Fibroblast of skin of back (primary cell): ENCODE measurements at regions not wholly inside any gene's neighbourhood (a gene's known extent, or its start where the extent isn't known, plus 50 kb on each side); places are given as distances from the start of the nearest gene placed in this dataset.
"Not testable (repeated sequence)": the region's sequence is repeated elsewhere in the genome, so short reads cannot be mapped to it uniquely, and the experiment has no call there.

Source experiments
- DNase-seq: peaks from one replicate; pipeline ENCODE4 v3.0.0-alpha.2; 2013

DNA sequence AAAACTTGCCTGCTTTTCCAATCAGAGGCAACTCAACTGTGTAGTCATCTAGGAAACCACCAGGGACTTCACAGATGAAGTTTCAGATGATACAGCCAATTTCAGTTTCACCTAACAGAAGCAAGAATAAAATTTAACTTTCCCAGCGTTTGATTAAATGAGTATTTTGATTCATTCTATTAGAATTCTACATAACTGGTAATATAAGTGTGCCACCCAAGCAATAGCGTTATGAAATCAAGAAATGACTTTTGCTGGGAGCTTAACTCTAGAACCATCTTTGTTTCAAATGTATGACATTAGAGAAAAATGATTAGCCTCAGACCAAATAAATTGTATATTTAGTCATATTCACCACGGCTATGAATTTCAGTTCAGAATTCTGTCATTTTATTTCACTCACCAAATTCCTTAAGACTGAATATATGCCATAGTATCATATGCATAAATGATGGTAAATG, 239.3 kb downstream of the NRIP1 start:
- DNase-seq: no peak

- DNase-seq: no peak
Measured at GRCh38 chr21:14824126-14824525, 240.7 kb downstream of the NRIP1 start.

GRCh38 chr21:14817311-14817710, 247.5 kb downstream of the NRIP1 start:
- DNase-seq: no peak

DNA sequence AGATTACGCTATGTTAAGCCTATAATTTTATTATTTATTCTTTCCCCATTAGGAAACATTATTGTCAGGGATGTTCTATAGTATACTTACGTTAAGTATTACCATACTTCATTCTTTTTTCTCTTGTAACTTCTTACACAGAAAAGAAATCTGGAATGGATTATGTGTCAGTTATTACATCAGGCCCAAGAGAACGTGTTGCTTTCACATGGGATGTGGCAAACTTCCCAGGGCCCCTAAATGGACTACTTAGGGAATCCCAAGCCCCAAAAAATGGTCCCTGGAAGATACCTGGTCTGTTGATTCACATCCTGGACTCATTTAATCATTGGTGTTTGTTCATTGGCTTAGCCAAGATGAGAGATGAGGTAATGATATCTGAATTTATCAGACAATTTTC, 249.8 kb downstream of the NRIP1 start:
- no peak for DNase-seq

- DNase-seq: no peak
Measured at GRCh38 chr21:14814282-14814681, 250.5 kb downstream of the NRIP1 start.

- not testable (repeated sequence) for DNase-seq
Measured at GRCh38 chr21:14804170-14804569, 258.1 kb upstream of the SAMSN1 start.

DNA sequence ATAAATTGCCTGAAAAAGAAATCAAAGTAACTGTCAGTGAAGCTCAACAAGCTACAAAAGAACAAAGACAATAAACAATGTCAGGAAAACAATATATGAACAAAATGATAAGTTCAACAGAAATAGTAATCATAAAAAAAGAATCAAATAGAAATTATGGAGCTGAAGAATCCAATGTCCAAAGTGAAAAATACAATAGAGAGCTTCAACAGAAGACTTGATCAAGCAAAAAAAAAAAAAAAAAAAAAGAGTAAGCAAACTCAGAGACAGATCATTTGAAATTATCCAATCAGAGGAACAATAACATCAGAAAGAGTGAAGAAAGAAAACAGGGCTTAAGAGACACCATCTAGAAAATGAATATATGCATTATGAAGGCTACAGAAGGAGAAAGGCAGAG, 251.4 kb upstream of the SAMSN1 start:
- no peak for DNase-seq

DNA sequence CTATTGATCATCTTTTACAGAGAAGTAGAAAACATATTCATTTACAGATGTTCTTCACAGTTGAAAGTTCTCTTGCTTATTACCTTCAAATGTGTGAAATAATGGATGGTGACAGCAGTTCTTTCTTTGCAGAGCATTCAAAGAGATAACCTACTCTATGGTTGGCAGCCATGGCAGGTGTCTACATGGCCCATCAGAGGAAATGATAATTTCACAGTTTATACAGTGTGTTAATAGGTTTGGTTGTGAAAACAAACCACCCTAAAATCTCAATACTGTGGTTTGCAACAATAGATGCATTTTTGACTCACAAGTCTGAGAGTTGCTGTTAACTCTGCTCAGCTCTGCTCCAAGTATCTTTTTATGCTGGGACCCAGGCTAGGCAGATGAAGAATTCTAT, 241.2 kb upstream of the SAMSN1 start:
- DNase-seq: no peak

DNA sequence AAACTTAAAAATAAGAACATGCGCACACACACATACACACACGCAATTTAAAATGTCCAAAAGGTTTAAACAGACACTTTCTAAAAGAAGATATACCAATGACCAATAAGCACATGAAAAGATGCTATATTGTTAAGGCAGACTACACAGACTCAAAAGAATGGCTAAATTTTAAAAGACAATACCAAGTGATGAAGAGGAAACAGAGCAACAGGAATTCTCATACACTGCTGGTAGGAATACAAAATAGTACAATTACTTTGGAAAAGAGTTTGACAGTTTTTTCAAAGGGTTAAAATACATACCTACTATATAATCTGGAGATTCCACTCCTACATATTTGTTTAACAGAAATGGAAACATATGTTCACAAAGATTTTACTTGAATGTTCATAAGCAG, 239.6 kb upstream of the SAMSN1 start:
- DNase-seq: no peak

DNA sequence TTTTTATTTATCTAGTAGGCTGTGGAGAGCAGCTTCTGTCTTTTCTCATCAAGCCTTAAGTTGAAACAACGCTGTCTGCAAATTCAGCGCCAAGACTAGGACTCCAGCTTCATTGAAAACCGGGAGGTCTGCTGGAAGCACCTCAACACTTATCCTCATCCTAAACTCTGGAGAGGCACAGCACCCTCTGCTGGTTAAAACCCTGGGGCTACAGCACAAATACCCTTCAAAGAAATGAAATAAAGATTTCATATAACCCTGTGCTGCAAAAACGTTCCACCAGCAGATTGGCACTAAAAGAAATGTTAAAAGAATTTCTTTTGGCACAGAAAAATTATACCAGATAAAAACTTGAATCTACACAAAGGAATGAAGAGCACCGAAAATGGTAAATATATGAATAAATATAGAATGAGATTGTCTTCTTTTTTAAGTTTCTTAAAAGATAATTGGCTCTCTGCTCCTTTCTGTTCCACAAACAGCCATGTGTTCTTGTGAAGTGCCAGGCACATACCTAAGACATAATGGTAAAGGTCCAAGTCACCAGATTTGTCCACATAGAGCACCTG, 227.7 kb upstream of the SAMSN1 start:
- no peak for DNase-seq

- no peak for DNase-seq
Measured at GRCh38 chr21:14771593-14771992, 225.5 kb upstream of the SAMSN1 start.

- DNase-seq: no peak
Measured at GRCh38 chr21:14768042-14768441, 221.9 kb upstream of the SAMSN1 start.

- no peak for DNase-seq
Measured at GRCh38 chr21:14767192-14767852, 221.2 kb upstream of the SAMSN1 start.

DNA sequence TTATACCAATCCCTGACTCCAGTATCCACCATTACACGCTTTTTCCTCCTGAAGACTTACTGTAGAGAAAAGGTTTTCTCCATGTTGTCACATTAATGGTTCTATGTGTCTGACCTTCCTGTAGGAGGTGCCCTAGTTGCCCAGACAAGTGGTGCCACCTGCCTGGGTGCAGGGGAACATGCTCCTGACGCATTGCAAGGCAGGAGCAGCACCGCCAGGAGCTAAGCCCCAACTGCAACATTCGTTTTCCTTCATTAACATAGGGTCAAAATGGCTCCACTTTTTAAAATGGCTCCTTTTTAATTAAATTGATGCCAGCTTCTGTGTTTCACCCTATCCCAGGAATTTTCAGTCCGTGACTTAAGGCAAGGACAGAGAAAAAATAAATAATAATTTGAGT, 220.1 kb upstream of the SAMSN1 start:
- no peak for DNase-seq

DNA sequence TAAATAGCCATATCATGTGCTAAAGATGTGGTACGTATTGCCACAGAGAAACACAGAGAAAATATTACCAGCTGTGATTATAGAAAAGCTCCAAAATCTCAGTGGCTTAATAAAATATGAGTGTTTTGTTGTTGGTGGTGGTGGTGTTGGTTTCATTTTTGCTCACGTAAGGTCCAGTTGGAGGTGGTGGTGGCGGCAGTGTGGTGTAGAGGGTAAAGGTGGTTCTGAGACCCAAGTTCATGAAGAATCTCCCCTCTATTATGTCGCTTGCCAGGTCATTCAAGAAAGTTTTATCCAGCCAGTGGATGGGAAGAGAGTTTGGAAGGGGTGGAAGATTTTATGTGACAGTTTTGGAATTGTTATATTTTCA, 217.6 kb upstream of the SAMSN1 start:
- no peak for DNase-seq

DNA sequence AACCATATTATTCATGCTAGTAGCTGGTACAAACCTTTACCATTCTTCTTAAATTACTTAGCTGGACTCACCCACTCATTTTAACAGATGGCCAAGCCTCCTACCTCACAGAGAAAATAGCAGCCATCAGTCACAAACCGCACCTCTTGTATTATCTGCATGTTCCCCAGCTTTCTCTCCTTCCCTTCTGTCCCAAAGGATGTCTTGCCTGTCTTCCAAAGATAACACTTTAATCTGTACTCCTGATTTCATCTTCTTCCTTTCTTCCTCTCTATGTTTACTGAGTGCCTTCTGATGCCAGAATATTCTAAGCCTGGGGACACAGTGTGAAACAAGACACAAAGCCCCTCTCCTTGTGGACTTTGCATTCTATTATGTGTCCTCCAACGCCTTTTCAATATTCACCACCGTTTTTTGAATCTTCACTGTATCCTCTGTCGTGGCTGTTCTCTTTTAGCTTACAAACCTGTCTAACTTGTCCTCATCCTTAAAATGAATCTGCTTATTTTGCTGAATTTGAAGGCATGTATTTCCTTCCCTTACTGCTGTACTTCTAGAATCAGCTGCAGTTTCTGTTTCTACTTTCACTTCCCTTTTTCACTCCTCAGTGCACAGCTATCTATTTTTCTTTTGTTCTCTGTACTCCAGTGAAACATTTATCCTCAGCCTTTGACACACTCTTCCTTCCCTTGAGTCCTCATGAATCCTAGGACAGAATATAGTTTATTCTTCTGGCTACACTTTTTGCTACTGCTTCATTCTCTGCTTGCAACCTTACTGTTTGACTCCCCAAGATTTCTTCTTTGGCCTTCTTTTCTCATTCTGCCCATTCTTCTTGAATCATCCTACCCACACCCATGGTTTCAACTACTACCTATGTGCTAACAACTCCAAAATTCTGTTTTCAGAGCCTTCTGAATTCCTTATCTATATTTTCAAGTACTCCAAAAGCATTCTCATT, 216.9 kb upstream of the SAMSN1 start:
- no peak for DNase-seq

GRCh38 chr21:14762327-14762726, 216.2 kb upstream of the SAMSN1 start:
- DNase-seq: no peak

DNA sequence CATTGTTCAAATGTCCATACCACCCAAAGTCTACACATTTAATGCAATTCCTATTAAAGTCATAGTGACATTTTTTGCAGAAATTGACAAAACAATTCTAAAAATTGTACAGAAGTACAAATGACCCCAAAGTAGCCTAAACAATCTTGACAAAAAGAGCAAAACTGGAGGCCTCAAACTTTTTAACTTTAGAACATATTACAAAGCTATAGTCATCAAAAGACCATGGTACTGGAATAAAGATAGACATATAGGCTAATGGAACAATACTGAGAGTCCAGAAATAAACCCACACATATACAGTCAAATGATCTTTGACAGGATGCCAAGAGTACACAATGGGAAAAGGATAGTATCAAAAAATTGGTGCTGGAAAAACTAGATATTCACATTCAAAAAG, 213.2 kb upstream of the SAMSN1 start:
- DNase-seq: no peak

DNA sequence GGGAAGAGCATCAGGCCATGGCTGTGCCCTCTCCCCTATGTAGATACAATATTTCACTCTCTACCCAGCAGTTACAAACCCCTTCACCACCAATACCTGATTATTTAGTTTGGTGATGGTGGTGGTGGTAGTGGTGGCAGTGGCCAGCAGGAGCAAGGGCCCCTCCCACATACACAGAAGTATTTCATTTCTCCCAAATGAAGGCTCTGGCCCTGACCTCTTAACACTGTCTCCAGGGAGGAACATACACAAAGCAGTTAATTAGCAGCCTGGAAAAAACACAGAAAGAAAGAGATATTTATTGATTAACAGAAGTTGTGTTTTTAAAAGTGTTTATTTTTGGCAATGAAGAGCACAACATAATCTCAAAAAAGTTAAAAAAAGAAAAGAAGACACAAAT, 212.7 kb upstream of the SAMSN1 start:
- no peak for DNase-seq

DNA sequence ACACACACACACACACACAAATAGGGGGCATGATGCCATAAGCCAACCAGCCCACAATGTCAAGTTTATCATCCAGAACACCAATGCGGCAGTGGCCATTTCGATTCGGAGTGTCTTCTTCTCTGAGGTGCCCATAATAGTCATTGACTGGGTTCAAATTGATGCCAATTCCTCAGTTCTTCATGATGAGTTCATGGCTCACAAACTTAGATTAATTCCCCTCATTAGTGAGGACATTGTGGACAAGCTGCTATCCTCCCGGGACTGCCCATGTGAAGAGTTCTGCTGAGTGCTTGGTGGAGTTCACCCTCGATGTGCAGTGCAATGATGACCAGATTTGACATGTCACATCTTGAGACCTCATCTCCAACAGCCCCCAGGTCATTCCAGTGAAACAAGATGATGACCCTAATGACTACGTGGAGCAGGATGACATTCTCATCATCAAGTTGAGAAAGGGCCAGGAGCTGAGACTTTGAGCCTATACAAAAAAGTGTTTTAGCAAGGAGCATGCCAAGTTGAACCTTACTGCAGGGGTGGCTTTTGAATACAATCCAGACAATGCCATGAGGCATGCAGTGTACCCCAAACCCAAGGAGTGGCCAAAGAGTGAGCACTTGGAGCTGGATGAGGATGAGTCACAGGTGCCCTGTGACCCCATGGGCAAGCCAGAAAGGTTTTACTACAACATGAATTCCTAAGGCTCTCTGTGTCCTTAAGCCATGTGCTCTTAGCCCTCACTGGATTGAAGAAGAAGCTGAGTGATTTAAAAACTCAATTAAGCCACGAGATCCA, 211.6 kb upstream of the SAMSN1 start:
- DNase-seq: no peak

DNA sequence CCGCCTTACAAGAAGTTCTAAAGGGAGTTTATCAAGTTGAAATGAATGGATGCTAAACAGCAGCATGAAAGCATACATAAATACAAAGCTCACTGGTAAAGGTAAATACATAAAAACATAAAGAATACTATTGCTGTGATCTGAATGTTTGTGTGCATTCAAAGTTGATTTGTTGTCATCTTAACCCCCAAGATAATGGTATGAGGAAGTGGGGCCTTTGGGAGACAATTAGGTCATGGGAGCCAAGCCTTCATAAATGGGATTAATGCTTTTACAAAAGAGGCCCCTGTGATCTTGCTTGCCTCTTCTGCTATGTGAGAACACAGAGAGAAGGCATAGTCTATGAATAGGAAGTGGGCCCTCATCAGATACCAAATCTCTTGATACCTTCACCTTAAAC, 209.0 kb upstream of the SAMSN1 start:
- DNase-seq: no peak

DNA sequence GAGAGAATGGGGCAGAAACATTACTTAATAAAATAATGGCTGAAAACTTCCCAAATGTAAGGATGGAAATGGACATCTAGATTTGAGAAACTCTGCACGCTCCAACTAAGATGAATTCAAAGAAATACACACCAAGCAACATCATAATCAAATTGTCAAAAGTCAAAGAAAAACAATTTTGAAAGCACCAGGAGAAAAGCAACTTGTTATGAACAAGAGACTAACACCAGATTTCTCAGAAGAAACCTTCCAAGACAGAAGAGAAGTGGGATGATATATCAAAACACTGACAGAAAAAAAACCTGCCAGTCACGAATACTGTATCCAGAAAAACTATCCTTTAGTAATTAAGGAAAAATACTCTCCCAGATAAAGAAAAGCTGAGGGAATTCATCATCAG, 208.6 kb upstream of the SAMSN1 start:
- no peak for DNase-seq

GRCh38 chr21:14754259-14754604, 208.1 kb upstream of the SAMSN1 start:
- DNase-seq: no peak
